H1 (cell line): ENCODE measurements at regions not wholly inside any gene's neighbourhood (a gene's known extent, or its start where the extent isn't known, plus 50 kb on each side); places are given as distances from the start of the nearest gene placed in this dataset.

Experiments used
- CTCF ChIA-PET: fragments of 300-600 bp; sonication (Branson Sonifier 250); formaldehyde crosslinking; loops from one replicate; lab custom pipeline; 2021; ENCODE audit not compliant: partially characterized antibody; lab: Charles Lee
- POLR2A ChIA-PET: fragments of 300-600 bp; sonication (Branson Sonifier 250); formaldehyde crosslinking; loops from one replicate; lab custom pipeline; 2021; ENCODE audit warnings: inconsistent platforms; ENCODE audit not compliant: partially characterized antibody; lab: Charles Lee
- DNase-seq, 2 experiments: peaks; one replicate each; pipeline versions ENCODE4 v3.0.0 to v3.0.0-alpha.2; 2010 to 2022; ENCODE audit warnings: low spot score in 2 of 2, low read depth in 1 of 2, mixed read lengths in 1 of 2
- FAIRE-seq: peaks from 2 replicates; lab custom pipeline; 2011; peaks lifted over from hg19 to GRCh38; lab: Jason Lieb, UNC
- H2AFZ ChIP-seq: 2 replicates; pipeline ENCODE4 v1.8.1; 2012; ENCODE audit warnings: low read length, inconsistent platforms
- H2AK5ac ChIP-seq: 2 replicates; pipeline ENCODE4 v1.6.1; 2013; ENCODE audit warnings: low read depth, low read length
- H2BK120ac ChIP-seq: replicated peaks from 2 replicates; pipeline ENCODE3; 2013; ENCODE audit warnings: low read depth, low read length, inconsistent platforms
- H2BK12ac ChIP-seq: 2 replicates; pipeline ENCODE4 v1.6.1; 2013; ENCODE audit warnings: low read depth, low read length
- H2BK15ac ChIP-seq: 2 replicates; pipeline ENCODE4 v1.6.1; 2013; ENCODE audit warnings: low read length
- H2BK20ac ChIP-seq: 2 replicates; pipeline ENCODE4 v1.6.1; 2013; ENCODE audit warnings: low read length
- H2BK5ac ChIP-seq: 2 replicates; pipeline ENCODE4 v1.6.1; 2013; ENCODE audit warnings: low read depth, low read length
- H3K14ac ChIP-seq: 2 replicates; pipeline ENCODE4 v1.6.1; 2013; ENCODE audit warnings: inconsistent platforms; ENCODE audit not compliant: insufficient read length
- H3K18ac ChIP-seq: 2 replicates; pipeline ENCODE4 v1.6.1; 2013; ENCODE audit warnings: low read length; ENCODE audit errors: extremely low read depth
- H3K23ac ChIP-seq: 2 replicates; pipeline ENCODE4 v1.6.1; 2013; ENCODE audit warnings: inconsistent platforms; ENCODE audit not compliant: insufficient read length
- H3K23me2 ChIP-seq: 2 replicates; pipeline ENCODE4 v1.6.1; 2013; ENCODE audit warnings: low read depth, low read length
- H3K27ac ChIP-seq: 2 replicates; pipeline ENCODE4 v1.6.1; 2011; ENCODE audit warnings: low read depth, low read length, inconsistent platforms
- H3K27me3 ChIP-seq, 4 experiments: replicated peaks in 1 of 4; 1 replicate in 1 of 4; 2 replicates in 3 of 4; pipeline versions ENCODE4 v1.6.1 to v1.8.1; 2011 to 2013; ENCODE audit warnings: low read length in 3 of 4, mild to moderate bottlenecking in 3 of 4, inconsistent platforms in 2 of 4, mixed read lengths in 2 of 4, moderate library complexity in 1 of 4; ENCODE audit not compliant: control insufficient read depth in 3 of 4, insufficient read depth in 3 of 4; ENCODE audit errors: extremely low read depth in 1 of 4
- H3K36me3 ChIP-seq, 4 experiments: 2 replicates each; pipeline versions ENCODE4 v1.6.1 to v1.8.1; 2011 to 2013; ENCODE audit warnings: mild to moderate bottlenecking in 4 of 4, low read length in 3 of 4, moderate library complexity in 2 of 4, control low read depth in 1 of 4, inconsistent platforms in 1 of 4; ENCODE audit not compliant: insufficient read depth in 4 of 4, control insufficient read depth in 2 of 4
- H3K4ac ChIP-seq: replicated peaks from 2 replicates; pipeline ENCODE3; 2013; ENCODE audit warnings: low read length, low read depth, mixed read lengths, inconsistent platforms; ENCODE audit not compliant: insufficient read length
- H3K4me1 ChIP-seq, 4 experiments: replicated peaks in 1 of 4; 1 replicate in 1 of 4; 2 replicates in 3 of 4; pipeline versions ENCODE4 v1.6.1 to v1.8.1; 2011 to 2013; ENCODE audit warnings: low read length in 3 of 4, inconsistent platforms in 2 of 4, mixed read lengths in 1 of 4; ENCODE audit not compliant: insufficient read depth in 4 of 4, control insufficient read depth in 3 of 4
- H3K4me2 ChIP-seq, 2 experiments: 2 replicates each; pipeline versions ENCODE4 v1.6.1 to v1.8.1; 2011 to 2013; ENCODE audit warnings: low read depth in 2 of 2, low read length in 2 of 2, control low read depth in 1 of 2, inconsistent platforms in 1 of 2, mild to moderate bottlenecking in 1 of 2; ENCODE audit not compliant: insufficient read depth in 1 of 2
- H3K4me3 ChIP-seq, 4 experiments: fragments of 200-600, 300-600 bp in 1 of 4; sonication (generic), shearing (Covaris generic), sonication (Bioruptor Twin) in 1 of 4; 2 replicates each; pipeline versions ENCODE4 v1.5.1 to v1.8.1; 2011 to 2016; ENCODE audit warnings: low read length in 4 of 4, low read depth in 3 of 4, control low read depth in 2 of 4, inconsistent platforms in 2 of 4, mild to moderate bottlenecking in 2 of 4, mixed read lengths in 1 of 4, moderate library complexity in 1 of 4; ENCODE audit not compliant: insufficient read depth in 2 of 4; ENCODE audit errors: extremely low read depth in 1 of 4
- H3K56ac ChIP-seq: replicated peaks from 2 replicates; pipeline ENCODE3; 2013; ENCODE audit warnings: low read depth, mild to moderate bottlenecking, mixed read lengths, low read length, inconsistent platforms; ENCODE audit not compliant: insufficient read length
- H3K79me1 ChIP-seq: 2 replicates; pipeline ENCODE4 v1.6.1; 2013; ENCODE audit warnings: low read depth, low read length, control low read depth
- H3K79me2 ChIP-seq, 2 experiments: 2 replicates each; pipeline versions ENCODE4 v1.6.1 to v1.8.1; 2012 to 2013; ENCODE audit warnings: low read length in 2 of 2, mild to moderate bottlenecking in 2 of 2, inconsistent platforms in 1 of 2; ENCODE audit not compliant: insufficient read depth in 2 of 2, control insufficient read depth in 1 of 2
- H3K9ac ChIP-seq, 4 experiments: replicated peaks in 1 of 4; 1 replicate in 1 of 4; 2 replicates in 3 of 4; pipeline versions ENCODE4 v1.6.1 to v1.8.1; 2011 to 2013; ENCODE audit warnings: low read depth in 3 of 4, low read length in 3 of 4, control low read depth in 2 of 4, mild to moderate bottlenecking in 2 of 4, moderate library complexity in 2 of 4, inconsistent platforms in 1 of 4; ENCODE audit errors: extremely low read depth in 1 of 4
- H3K9me3 ChIP-seq, 2 experiments: 2 replicates each; pipeline versions ENCODE4 v1.6.1 to v1.8.1; 2012 to 2013; ENCODE audit warnings: mild to moderate bottlenecking in 2 of 2, moderate library complexity in 2 of 2, control low read depth in 1 of 2, inconsistent platforms in 1 of 2, low read depth in 1 of 2, low read length in 1 of 2, mixed read lengths in 1 of 2; ENCODE audit not compliant: insufficient read depth in 2 of 2
- H4K20me1 ChIP-seq, 2 experiments: replicated peaks in 1 of 2; 2 replicates each; pipeline versions ENCODE3 to v1.8.1; 2011 to 2013; ENCODE audit warnings: inconsistent platforms in 2 of 2, low read length in 2 of 2, mild to moderate bottlenecking in 1 of 2; ENCODE audit not compliant: insufficient read depth in 2 of 2, control insufficient read depth in 1 of 2
- H4K5ac ChIP-seq: 2 replicates; pipeline ENCODE4 v1.6.1; 2013; ENCODE audit warnings: low read length, low read depth, mixed read lengths, inconsistent platforms; ENCODE audit not compliant: insufficient read length
- H4K8ac ChIP-seq: 2 replicates; pipeline ENCODE4 v1.8.0; 2013; ENCODE audit warnings: mild to moderate bottlenecking, moderate library complexity, low read length, inconsistent platforms; ENCODE audit not compliant: insufficient read depth; ENCODE audit errors: extremely low read depth
- H4K91ac ChIP-seq: replicated peaks from 2 replicates; pipeline ENCODE3; 2013; ENCODE audit warnings: low read length, mixed read lengths, inconsistent platforms; ENCODE audit not compliant: insufficient read length
- BRCA1 ChIP-seq: IDR thresholded peaks from 2 replicates; pipeline ENCODE4 v1.6.1; 2012; ENCODE audit warnings: low read depth, low read length, improper control_type of control experiment
- EGR1 ChIP-seq: IDR thresholded peaks from 2 replicates; pipeline ENCODE4 v1.6.1; 2011; ENCODE audit warnings: low read depth, low read length, borderline replicate concordance
- EP300 ChIP-seq, 2 experiments: IDR thresholded peaks; 1 replicate in 1 of 2; 2 replicates in 1 of 2; pipeline ENCODE4 v1.6.1; 2011 to 2012; ENCODE audit warnings: low read depth in 2 of 2, low read length in 2 of 2, mild to moderate bottlenecking in 2 of 2, borderline replicate concordance in 1 of 2, inconsistent platforms in 1 of 2, moderate library complexity in 1 of 2
- FOSL1 ChIP-seq: IDR thresholded peaks from 2 replicates; pipeline ENCODE4 v1.6.1; 2011; ENCODE audit warnings: mild to moderate bottlenecking, low read depth, low read length, moderate library complexity; ENCODE audit not compliant: insufficient read depth
- GTF2F1 ChIP-seq: IDR thresholded peaks from 2 replicates; pipeline ENCODE4 v1.6.1; 2012; ENCODE audit warnings: low read depth, low read length, improper control_type of control experiment, borderline replicate concordance
- JUND ChIP-seq: IDR thresholded peaks from 2 replicates; pipeline ENCODE4 v1.6.1; 2011; ENCODE audit warnings: mild to moderate bottlenecking, improper control_type of control experiment, low read length
- KDM4A ChIP-seq: IDR thresholded peaks from one replicate; pipeline ENCODE4 v1.7.1; 2012; ENCODE audit warnings: low read depth, mild to moderate bottlenecking, moderate library complexity, low read length, inconsistent platforms; ENCODE audit not compliant: severe bottlenecking
- MAFK ChIP-seq: IDR thresholded peaks from 2 replicates; pipeline ENCODE4 v1.6.1; 2012; ENCODE audit warnings: low read depth, mild to moderate bottlenecking, improper control_type of control experiment, low read length
- POLR2A ChIP-seq, 2 experiments: IDR thresholded peaks; 1 replicate in 1 of 2; 2 replicates in 1 of 2; pipeline ENCODE4 v1.6.1; 2011; ENCODE audit warnings: low read depth in 2 of 2, low read length in 2 of 2, mild to moderate bottlenecking in 2 of 2; ENCODE audit errors: control extremely low read depth in 1 of 2
- RXRA ChIP-seq: IDR thresholded peaks from 2 replicates; pipeline ENCODE4 v1.6.1; 2011; ENCODE audit warnings: low read depth, mild to moderate bottlenecking, low read length, moderate library complexity; ENCODE audit not compliant: insufficient read depth
- TAF1 ChIP-seq: IDR thresholded peaks from 2 replicates; pipeline ENCODE4 v1.6.1; 2011; ENCODE audit warnings: mild to moderate bottlenecking, low read depth, low read length
- TAF7 ChIP-seq: optimal IDR thresholded peaks from 2 replicates; pipeline ENCODE3; 2011; ENCODE audit warnings: low read depth, mild to moderate bottlenecking, inconsistent platforms, low read length, moderate library complexity, borderline replicate concordance
- WGBS, 2 experiments: shearing (Covaris generic) in 1 of 2; methylation state at CpG; one replicate each; pipeline versions ENCODE4 v1.1.6 to v1.1.7; 2013 to 2015; ENCODE audit warnings: low lambda C conversion rate in 2 of 2, mixed read lengths in 2 of 2, inconsistent platforms in 1 of 2, low coverage in 1 of 2, missing lambda C conversion rate in 1 of 2; ENCODE audit not compliant: insufficient replicate concordance in 2 of 2, insufficient coverage in 1 of 2, insufficient read length in 1 of 2; ENCODE audit errors: extremely low coverage in 1 of 2, missing lambda C conversion rate in 1 of 2; 5-methylcytosine and 5-hydroxymethylcytosine counted together
- TF ChIP-seq, protein P1 (sequence below): IDR thresholded peaks from 2 replicates; pipeline ENCODE4 v1.6.1; 2011; ENCODE audit warnings: low read length, improper control_type of control experiment

DNA sequence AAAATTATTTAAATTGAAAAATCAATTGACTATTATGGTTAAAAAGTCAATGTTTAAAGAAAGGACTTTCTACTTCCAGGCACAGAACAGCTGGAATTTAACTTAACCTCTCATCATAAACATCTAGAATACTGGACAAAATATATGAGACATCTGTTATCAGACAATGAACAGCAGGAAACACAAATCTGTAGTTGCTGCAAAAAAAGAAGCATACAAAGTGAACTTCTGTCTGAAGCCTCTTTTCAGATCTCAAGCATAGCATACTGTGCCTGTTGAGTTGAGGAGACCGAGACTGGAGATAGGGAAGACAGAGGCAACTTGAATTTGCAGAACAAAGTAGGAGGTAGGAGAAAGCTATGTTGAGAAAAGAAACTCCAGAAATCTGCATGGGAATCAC, 140.0 kb upstream of the CBLB start:
- Histone ChIP-seq H3K9ac (no peak overlapping the region), H3K27ac (no peak overlapping the region), H3K18ac (no peak overlapping the region), H3K9me3 (no peaks in the 10 kb centered on the region), H3K23ac (no peak overlapping the region), H2BK15ac (no peak overlapping the region), H3K79me2 (no peaks in the 10 kb centered on the region), H2BK12ac (no peak overlapping the region), H3K4me1 (no peaks in the 10 kb centered on the region), H2BK5ac (no peak overlapping the region), H3K23me2 (no peaks in the 10 kb centered on the region), H4K8ac (no peak overlapping the region), H2BK120ac (no peak overlapping the region), H4K20me1 (no peaks in the 10 kb centered on the region), H3K14ac (no peak overlapping the region), H3K36me3 (no peaks in the 10 kb centered on the region), H2BK20ac (no peak overlapping the region), H3K56ac (no peak overlapping the region), H3K4ac (no peak overlapping the region), H2AK5ac (no peak overlapping the region), H3K4me3 (no peak overlapping the region), H4K91ac (no peak overlapping the region), H3K27me3 (no peaks in the 10 kb centered on the region), H4K5ac (no peak overlapping the region), H2AFZ (no peak overlapping the region), H3K79me1 (no peaks in the 10 kb centered on the region), H3K4me2 (no peak overlapping the region)
- DNase-seq (no peak), FAIRE-seq (no peak)
- ChIA-PET POLR2A (no interaction called here), CTCF (no interaction called here)
- 88% methylated on average over 1 of the region's 1 CpG; no CpG with 5 or more reads in 1 of the 2 experiments for WGBS, 2 experiments
- TF ChIP-seq TAF7, result no peak
- no peak for TF ChIP-seq TAF1
- no peak for TF ChIP-seq EP300 (IDR thresholded peaks at IDR 0.05; ENCODE audit: borderline replicate concordance in 1 of 2, low read depth in 2 of 2, low read length in 2 of 2)
- no peak for TF ChIP-seq MAFK
- no peak for TF ChIP-seq BRCA1
- TF ChIP-seq, protein P1, sequence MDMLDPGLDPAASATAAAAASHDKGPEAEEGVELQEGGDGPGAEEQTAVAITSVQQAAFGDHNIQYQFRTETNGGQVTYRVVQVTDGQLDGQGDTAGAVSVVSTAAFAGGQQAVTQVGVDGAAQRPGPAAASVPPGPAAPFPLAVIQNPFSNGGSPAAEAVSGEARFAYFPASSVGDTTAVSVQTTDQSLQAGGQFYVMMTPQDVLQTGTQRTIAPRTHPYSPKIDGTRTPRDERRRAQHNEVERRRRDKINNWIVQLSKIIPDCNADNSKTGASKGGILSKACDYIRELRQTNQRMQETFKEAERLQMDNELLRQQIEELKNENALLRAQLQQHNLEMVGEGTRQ, result no peak
- TF ChIP-seq KDM4A, result no peak
- TF ChIP-seq JUND, result no peak
- TF ChIP-seq FOSL1, result no peak
- no peak for TF ChIP-seq EGR1
- no peak for TF ChIP-seq POLR2A (IDR thresholded peaks at IDR 0.05; ENCODE audit: control extremely low read depth in 1 of 2, low read depth in 2 of 2, low read length in 2 of 2)
- TF ChIP-seq GTF2F1, result no peak
- no peak for TF ChIP-seq RXRA
